ENCODE measurements at regions not wholly inside any gene's neighbourhood (a gene's known extent, or its start where the extent isn't known, plus 50 kb on each side); places are given as distances from the start of the nearest gene placed in this dataset.
"Not testable (repeated sequence)": the region's sequence is repeated elsewhere in the genome, so short reads cannot be mapped to it uniquely, and the experiment has no call there.

- TF ChIP-seq JUND (IDR thresholded peaks at IDR 0.05; ENCODE audit: low read depth), result no peak
- in situ Hi-C loops (cut with HindIII; ENCODE audit: low pct_unique_long_range_greater_than_20kb, low sequenced_read_pairs), result no loop called here
- DNase-seq (ENCODE audit: low read depth in 1 of 2, low spot score in 1 of 2), result no peak
Observed at GRCh38 chr11:23590596-23591308, 730.5 kb upstream of the CCDC179 start.

GRCh38 chr11:23594755-23595154 is 734.5 kb upstream of the CCDC179 start:
- in situ Hi-C loops (cut with HindIII; ENCODE audit: low pct_unique_long_range_greater_than_20kb, low sequenced_read_pairs), result no loop called here
- no peak for TF ChIP-seq JUND (IDR thresholded peaks at IDR 0.05; ENCODE audit: low read depth)
- no peak for DNase-seq (ENCODE audit: low read depth in 1 of 2, low spot score in 1 of 2)

DNA sequence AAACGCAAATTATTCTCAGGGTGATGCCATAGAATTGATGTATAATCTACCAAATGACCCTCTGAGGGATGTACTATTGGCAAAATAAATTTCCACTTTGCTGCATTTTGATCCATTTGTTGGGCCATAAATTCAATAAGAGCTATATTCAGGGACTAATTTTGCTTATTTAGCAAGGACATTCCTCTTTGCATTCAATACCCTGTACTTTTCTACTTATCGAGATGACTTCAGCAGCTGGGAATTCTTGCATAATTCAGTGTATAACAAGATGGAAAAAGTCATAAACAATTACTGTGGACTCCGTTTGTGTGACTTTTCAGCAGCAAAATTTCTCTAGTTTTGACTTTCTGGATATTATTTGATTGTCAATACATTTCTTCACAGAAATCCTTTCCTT is 744.7 kb upstream of the CCDC179 start:
- TF ChIP-seq JUND (IDR thresholded peaks at IDR 0.05; ENCODE audit: low read depth), result no peak
- DNase-seq (ENCODE audit: low read depth in 1 of 2, low spot score in 1 of 2), result no peak
- in situ Hi-C loops (cut with HindIII; ENCODE audit: low pct_unique_long_range_greater_than_20kb, low sequenced_read_pairs), result no loop called here

GRCh38 chr11:23606191-23606590 is 745.9 kb upstream of the CCDC179 start:
- in situ Hi-C loops (cut with HindIII; ENCODE audit: low pct_unique_long_range_greater_than_20kb, low sequenced_read_pairs), result no loop called here
- no peak for TF ChIP-seq JUND (IDR thresholded peaks at IDR 0.05; ENCODE audit: low read depth)
- no peak for DNase-seq (ENCODE audit: low read depth in 1 of 2, low spot score in 1 of 2)

DNA sequence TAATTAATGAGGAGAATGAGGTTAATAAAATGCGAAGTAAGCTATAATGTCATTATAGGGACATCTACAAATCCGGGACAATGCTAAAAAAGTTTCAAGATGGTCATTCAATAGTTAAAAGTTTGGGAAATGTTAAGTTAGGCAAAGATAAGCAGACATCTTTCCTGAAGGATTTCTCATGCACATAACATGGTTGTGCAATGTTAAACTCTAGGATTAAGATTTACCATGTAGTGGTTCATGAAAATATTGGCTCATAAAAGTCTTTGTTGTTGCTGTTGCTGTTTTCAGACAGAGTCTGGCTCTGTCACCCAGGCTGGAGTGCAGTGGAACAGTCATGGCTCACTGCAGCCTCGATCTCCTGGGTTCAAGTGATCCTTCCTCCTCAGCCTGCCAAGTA is 751.5 kb upstream of the CCDC179 start:
- DNase-seq (ENCODE audit: low read depth in 1 of 2, low spot score in 1 of 2), result no peak
- TF ChIP-seq JUND (IDR thresholded peaks at IDR 0.05; ENCODE audit: low read depth), result no peak
- in situ Hi-C loops (cut with HindIII; ENCODE audit: low pct_unique_long_range_greater_than_20kb, low sequenced_read_pairs), result no loop called here

DNA sequence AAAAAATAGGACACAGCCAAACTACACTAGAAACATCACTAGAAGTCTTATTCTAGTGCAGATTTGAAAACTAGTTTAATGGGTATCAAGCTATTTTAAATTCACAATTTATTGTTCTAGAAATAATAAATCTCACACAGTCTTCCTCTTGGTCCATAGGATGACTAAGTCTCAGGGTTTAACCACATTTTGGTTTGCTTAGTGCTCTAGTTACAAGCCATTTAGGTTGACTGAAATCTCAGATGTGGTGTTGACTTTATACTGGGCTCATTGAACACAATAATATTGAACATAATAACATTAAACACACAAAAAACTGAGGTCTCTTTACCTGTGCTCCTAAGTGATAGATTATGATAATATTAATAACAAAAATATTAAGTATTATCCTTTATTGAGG is 760.3 kb upstream of the CCDC179 start:
- DNase-seq (ENCODE audit: low read depth in 1 of 2, low spot score in 1 of 2), result no peak
- in situ Hi-C loops (cut with HindIII; ENCODE audit: low pct_unique_long_range_greater_than_20kb, low sequenced_read_pairs), result no loop called here
- TF ChIP-seq JUND (IDR thresholded peaks at IDR 0.05; ENCODE audit: low read depth), result no peak

GRCh38 chr11:23632293-23632692 is 772.0 kb upstream of the CCDC179 start:
- no peak for DNase-seq (ENCODE audit: low read depth in 1 of 2, low spot score in 1 of 2)
- TF ChIP-seq JUND (IDR thresholded peaks at IDR 0.05; ENCODE audit: low read depth), result no peak
- in situ Hi-C loops (cut with HindIII; ENCODE audit: low pct_unique_long_range_greater_than_20kb, low sequenced_read_pairs), result no loop called here

- no peak for DNase-seq (ENCODE audit: low read depth in 1 of 2, low spot score in 1 of 2)
- TF ChIP-seq JUND (IDR thresholded peaks at IDR 0.05; ENCODE audit: low read depth), result no peak
- in situ Hi-C loops (cut with HindIII; ENCODE audit: low pct_unique_long_range_greater_than_20kb, low sequenced_read_pairs), result no loop called here
Observed at GRCh38 chr11:23644443-23644842, 784.2 kb upstream of the CCDC179 start.

GRCh38 chr11:23652336-23652735 is 792.1 kb upstream of the CCDC179 start:
- in situ Hi-C loops (cut with HindIII; ENCODE audit: low pct_unique_long_range_greater_than_20kb, low sequenced_read_pairs); DNase-seq (ENCODE audit: low read depth in 1 of 2, low spot score in 1 of 2): not testable (repeated sequence)

DNA sequence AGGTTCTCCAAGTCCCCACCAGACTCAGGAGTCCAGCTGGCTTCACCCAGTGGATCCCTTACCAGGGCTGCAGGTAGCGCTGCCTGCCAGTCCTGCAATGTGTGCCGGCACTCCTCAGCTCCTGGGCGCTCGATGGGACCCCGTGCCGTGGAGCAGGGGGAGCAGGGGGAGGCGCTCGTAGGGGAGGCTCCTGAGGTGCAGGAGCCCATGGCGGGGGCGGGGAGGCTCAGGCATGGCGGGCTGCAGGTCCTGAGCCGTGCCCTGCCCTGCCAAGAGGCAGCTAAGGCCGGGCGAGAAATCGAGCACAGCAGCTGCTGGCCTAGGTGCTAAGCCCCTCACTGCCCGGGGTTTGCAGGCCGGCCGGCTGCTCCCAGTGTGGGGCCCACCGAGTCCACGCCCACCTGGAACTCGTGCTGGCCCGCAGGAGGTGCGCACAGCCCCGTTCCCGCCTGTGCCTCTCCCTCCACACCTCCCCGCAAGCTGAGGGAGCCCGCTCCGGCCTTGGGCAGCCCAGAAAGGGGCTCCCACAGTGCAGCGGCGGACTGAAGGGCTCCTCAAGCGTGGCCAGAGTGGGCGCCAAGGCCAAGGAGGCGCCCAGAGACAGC is 792.9 kb upstream of the CCDC179 start:
- TF ChIP-seq JUND (IDR thresholded peaks at IDR 0.05; ENCODE audit: low read depth), result no peak
- no peak for DNase-seq (ENCODE audit: low read depth in 1 of 2, low spot score in 1 of 2)
- in situ Hi-C loops (cut with HindIII; ENCODE audit: low pct_unique_long_range_greater_than_20kb, low sequenced_read_pairs), result no loop called here

- in situ Hi-C loops (cut with HindIII; ENCODE audit: low pct_unique_long_range_greater_than_20kb, low sequenced_read_pairs), result no loop called here
- no peak for TF ChIP-seq JUND (IDR thresholded peaks at IDR 0.05; ENCODE audit: low read depth)
- DNase-seq (ENCODE audit: low read depth in 1 of 2, low spot score in 1 of 2), result no peak
Observed at GRCh38 chr11:23668324-23668723, 808.0 kb upstream of the CCDC179 start.

- in situ Hi-C loops (cut with HindIII; ENCODE audit: low pct_unique_long_range_greater_than_20kb, low sequenced_read_pairs), result no loop called here
- TF ChIP-seq JUND (IDR thresholded peaks at IDR 0.05; ENCODE audit: low read depth), result no peak
- DNase-seq (ENCODE audit: low read depth in 1 of 2, low spot score in 1 of 2), result no peak
Observed at GRCh38 chr11:23673366-23673765, 813.1 kb upstream of the CCDC179 start.

DNA sequence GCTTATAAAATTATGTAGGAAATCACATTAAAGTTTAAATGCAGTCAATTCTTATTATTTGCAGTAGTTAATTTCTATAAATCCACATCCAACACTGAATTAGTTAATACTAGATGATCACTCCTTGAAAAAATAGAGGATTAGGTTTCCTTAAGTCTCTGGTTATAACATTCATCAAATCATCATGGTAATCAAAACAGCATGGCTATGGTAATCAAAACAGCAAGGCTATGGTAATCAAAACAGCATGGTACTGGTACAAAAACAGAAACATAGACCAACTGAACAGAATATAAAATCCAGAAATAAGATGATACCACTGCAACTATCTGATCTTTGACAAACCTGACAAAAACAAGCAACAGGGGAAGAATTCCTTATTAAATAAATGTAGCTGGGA is 814.6 kb upstream of the CCDC179 start:
- in situ Hi-C loops (cut with HindIII; ENCODE audit: low pct_unique_long_range_greater_than_20kb, low sequenced_read_pairs), result no loop called here
- TF ChIP-seq JUND (IDR thresholded peaks at IDR 0.05; ENCODE audit: low read depth), result no peak
- no peak for DNase-seq (ENCODE audit: low read depth in 1 of 2, low spot score in 1 of 2)

GRCh38 chr11:23679041-23679440 is 817.8 kb upstream of the LUZP2 start:
- in situ Hi-C loops (cut with HindIII; ENCODE audit: low pct_unique_long_range_greater_than_20kb, low sequenced_read_pairs), result no loop called here
- TF ChIP-seq JUND (IDR thresholded peaks at IDR 0.05; ENCODE audit: low read depth), result no peak

More at GRCh38 chr11:23679041-23679440, 817.8 kb upstream of the LUZP2 start:
- DNase-seq (ENCODE audit: low read depth in 1 of 2, low spot score in 1 of 2), result no peak
